ENCODE measurements at regions not wholly inside any gene's neighbourhood (a gene's known extent, or its start where the extent isn't known, plus 50 kb on each side); places are given as distances from the start of the nearest gene placed in this dataset.

DNA sequence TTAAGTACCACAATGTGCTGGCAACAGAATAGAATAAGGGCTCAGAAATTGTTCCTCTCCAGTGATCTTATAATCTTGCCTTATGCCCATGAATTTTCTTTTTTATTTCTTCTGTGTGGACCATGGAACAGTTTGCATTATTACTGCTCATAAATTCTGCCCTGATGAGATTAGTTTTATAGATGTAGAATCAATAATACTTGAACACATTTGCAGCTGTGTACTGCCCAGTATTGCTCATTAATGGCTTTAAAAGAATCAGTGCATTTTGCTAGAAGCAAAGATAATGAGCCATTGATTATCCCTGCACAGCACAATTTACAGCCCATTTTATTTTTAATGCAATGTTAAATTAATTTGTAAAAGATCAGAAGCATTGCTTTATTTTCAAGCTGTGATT lies 172.3 kb upstream of the STXBP6 start:
- TF ChIP-seq, protein P1, sequence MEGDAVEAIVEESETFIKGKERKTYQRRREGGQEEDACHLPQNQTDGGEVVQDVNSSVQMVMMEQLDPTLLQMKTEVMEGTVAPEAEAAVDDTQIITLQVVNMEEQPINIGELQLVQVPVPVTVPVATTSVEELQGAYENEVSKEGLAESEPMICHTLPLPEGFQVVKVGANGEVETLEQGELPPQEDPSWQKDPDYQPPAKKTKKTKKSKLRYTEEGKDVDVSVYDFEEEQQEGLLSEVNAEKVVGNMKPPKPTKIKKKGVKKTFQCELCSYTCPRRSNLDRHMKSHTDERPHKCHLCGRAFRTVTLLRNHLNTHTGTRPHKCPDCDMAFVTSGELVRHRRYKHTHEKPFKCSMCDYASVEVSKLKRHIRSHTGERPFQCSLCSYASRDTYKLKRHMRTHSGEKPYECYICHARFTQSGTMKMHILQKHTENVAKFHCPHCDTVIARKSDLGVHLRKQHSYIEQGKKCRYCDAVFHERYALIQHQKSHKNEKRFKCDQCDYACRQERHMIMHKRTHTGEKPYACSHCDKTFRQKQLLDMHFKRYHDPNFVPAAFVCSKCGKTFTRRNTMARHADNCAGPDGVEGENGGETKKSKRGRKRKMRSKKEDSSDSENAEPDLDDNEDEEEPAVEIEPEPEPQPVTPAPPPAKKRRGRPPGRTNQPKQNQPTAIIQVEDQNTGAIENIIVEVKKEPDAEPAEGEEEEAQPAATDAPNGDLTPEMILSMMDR (IDR thresholded peaks at IDR 0.05): no peak
- Mint-ChIP-seq H3K9me3 (no peaks in the 10 kb centered on the region), H3K4me3 (no peak overlapping the region), H3K27me3 (peaks cover 1% of the 10 kb centered on the region), H3K4me1 (ENCODE audit: low read depth) (no peaks in the 10 kb centered on the region), H3K36me3 (ENCODE audit: low read depth) (no peaks in the 10 kb centered on the region), H3K27ac (no peak overlapping the region)
- POLR2A ChIA-PET: no interaction called here
- no peak for DNase-seq
- CTCF ChIA-PET: no interaction called here
- no peak for ATAC-seq
- intact Hi-C loops (cut with micrococcal nuclease): no loop called here

DNA sequence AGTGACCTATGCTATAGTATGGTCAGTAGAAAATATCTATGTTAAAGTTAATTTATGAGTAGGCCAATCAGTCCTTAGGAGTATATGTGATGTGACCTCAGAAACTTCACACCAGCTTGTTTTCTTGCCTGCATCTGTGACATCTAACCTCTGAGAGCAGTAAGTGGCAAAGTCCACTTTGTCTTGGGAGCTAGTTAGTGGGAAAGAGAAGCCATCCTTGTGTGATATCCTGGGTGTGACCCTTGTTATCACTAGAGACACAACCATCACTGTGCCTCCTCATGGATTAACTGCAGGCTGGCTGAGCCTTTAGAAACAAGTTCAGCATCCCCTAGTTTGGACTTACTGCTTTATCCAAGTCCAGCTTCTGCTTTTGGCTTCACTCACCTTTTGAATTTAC lies 170.6 kb upstream of the STXBP6 start:
- Mint-ChIP-seq H3K27ac (no peak overlapping the region), H3K36me3 (ENCODE audit: low read depth) (no peaks in the 10 kb centered on the region), H3K9me3 (no peaks in the 10 kb centered on the region), H3K4me1 (ENCODE audit: low read depth) (no peaks in the 10 kb centered on the region), H3K27me3 (no peaks in the 10 kb centered on the region), H3K4me3 (no peak overlapping the region)
- intact Hi-C loops (cut with micrococcal nuclease): no loop called here
- DNase-seq: no peak
- ChIA-PET CTCF (no interaction called here), POLR2A (no interaction called here)
- TF ChIP-seq, protein P1 (IDR thresholded peaks at IDR 0.05): no peak
- ATAC-seq: no peak

DNA sequence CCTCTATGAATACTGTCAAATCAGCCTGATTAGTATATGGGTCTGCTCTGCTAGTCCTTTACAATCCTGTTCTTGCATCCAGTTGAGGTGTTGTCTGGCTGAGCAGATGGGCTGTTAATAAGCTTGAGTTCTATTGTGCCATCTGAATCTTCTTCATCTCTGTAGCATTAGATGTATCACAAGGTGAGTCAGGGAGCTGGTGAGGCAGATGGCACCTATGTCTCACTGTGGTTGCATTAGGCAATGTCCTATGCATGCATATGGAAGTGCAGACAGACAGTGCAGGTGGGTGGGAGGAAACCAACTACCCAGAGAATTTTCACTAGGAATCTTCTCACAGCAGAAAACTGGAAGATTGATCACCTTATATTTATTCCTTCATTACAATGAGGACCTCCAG lies 165.7 kb upstream of the STXBP6 start:
- Mint-ChIP-seq H3K4me3 (no peak overlapping the region), H3K9me3 (no peaks in the 10 kb centered on the region)
- CTCF ChIA-PET: no interaction called here

DNA sequence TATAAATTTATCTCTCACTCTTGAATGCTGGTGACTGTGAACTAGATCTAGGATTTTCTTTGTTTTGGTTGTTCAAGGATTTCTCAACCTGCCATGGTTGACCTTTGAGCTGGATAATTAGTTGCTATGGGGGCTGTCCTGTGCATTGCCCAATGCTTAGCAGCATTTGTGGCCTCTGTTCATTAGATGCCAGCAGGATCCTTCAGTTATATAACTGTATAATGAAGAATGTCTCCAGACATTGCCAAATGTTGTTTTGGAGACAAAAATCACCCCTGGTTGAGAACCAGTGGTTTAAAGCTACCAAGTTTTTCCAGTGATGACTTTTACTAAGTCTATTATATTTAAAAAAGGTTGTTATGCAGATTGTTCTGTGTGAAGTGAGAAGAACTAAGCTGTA lies 147.9 kb upstream of the STXBP6 start:
- ATAC-seq (no peak), DNase-seq (no peak)
- TF ChIP-seq, protein P1 (IDR thresholded peaks at IDR 0.05): no peak
- ChIA-PET CTCF (no interaction called here), POLR2A (no interaction called here)
- H3K36me3 Mint-ChIP-seq (ENCODE audit: low read depth): no peaks in the 10 kb centered on the region
- H3K4me3 Mint-ChIP-seq: no peak overlapping the region
- intact Hi-C loops (cut with micrococcal nuclease): no loop called here
- no peaks in the 10 kb centered on the region for H3K27me3 Mint-ChIP-seq
- H3K27ac Mint-ChIP-seq: no peak overlapping the region
- H3K4me1 Mint-ChIP-seq (ENCODE audit: low read depth): no peaks in the 10 kb centered on the region
- H3K9me3 Mint-ChIP-seq: peaks cover 6% of the 10 kb centered on the region

More for the DNA sequence above, 165.7 kb upstream of the STXBP6 start:
- POLR2A ChIA-PET: no interaction called here
- intact Hi-C loops (cut with micrococcal nuclease): no loop called here
- ATAC-seq (no peak), DNase-seq (no peak)
- H3K27me3 Mint-ChIP-seq: no peaks in the 10 kb centered on the region
- H3K4me1 Mint-ChIP-seq (ENCODE audit: low read depth): no peaks in the 10 kb centered on the region
- no peaks in the 10 kb centered on the region for H3K36me3 Mint-ChIP-seq (ENCODE audit: low read depth)
- no peak overlapping the region for H3K27ac Mint-ChIP-seq
- TF ChIP-seq, protein P1 (IDR thresholded peaks at IDR 0.05): no peak

DNA sequence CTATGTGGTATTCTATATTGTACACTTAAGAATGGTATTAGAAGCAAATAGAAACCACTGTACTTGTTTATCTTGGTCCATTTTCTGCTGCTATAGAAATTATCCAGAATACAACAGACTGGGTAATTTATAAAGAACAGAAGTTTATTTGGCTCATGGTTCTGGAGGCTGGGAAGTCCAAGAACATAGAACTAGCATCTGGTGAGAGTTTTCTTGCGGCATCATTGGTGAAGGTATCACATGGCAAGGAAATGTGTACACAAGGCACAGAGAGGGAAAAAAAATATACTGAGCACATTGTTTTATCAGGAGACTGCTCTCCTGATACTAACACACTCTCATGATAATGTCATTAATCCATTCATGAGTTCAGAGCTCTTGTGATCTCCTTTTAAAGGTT lies 130.3 kb upstream of the STXBP6 start:
- peaks cover 9% of the 10 kb centered on the region for H3K9me3 Mint-ChIP-seq
- POLR2A ChIA-PET: no interaction called here
- no peak for DNase-seq

More for the DNA sequence above, 130.3 kb upstream of the STXBP6 start:
- intact Hi-C loops (cut with micrococcal nuclease): no loop called here
- Mint-ChIP-seq H3K4me1 (ENCODE audit: low read depth) (no peaks in the 10 kb centered on the region), H3K27ac (no peak overlapping the region), H3K27me3 (peaks cover 1% of the 10 kb centered on the region), H3K36me3 (ENCODE audit: low read depth) (no peaks in the 10 kb centered on the region), H3K4me3 (no peak overlapping the region)
- TF ChIP-seq, protein P1 (IDR thresholded peaks at IDR 0.05): no peak
- ATAC-seq: no peak
- CTCF ChIA-PET: no interaction called here
